ENCODE measurements at regions not wholly inside any gene's neighbourhood (a gene's known extent, or its start where the extent isn't known, plus 50 kb on each side); places are given as distances from the start of the nearest gene placed in this dataset.

GRCh38 chr3:178437236-178437635 lies 99.0 kb upstream of the KCNMB2 start:
- TF ChIP-seq CTCF (IDR thresholded peaks at IDR 0.05): no peak
- TF ChIP-seq EZH2 (IDR thresholded peaks at IDR 0.05; ENCODE audit: borderline replicate concordance, insufficient read depth, low read depth, low read length, poor library complexity, severe bottlenecking): no peak
- Mint-ChIP-seq H3K4me3 (no peak overlapping the region), H3K4me1 (peaks cover 2% of the 10 kb centered on the region), H3K27ac (no peak overlapping the region), H3K27me3 (peaks cover 8% of the 10 kb centered on the region), H3K9me3 (ENCODE audit: insufficient read depth) (no peaks in the 10 kb centered on the region)
- ATAC-seq (ENCODE audit: low read depth) (no peak), DNase-seq (no peak)
- H3K79me2 ChIP-seq (ENCODE audit: control insufficient read depth, insufficient read depth, low read length): no peaks in the 10 kb centered on the region
- no peaks in the 10 kb centered on the region for H3K27me3 ChIP-seq (replicated peaks in 1 of 4; ENCODE audit: control extremely low read depth in 1 of 4, control insufficient read depth in 3 of 4, insufficient read depth in 4 of 4, low read length in 3 of 4)
- no peaks in the 10 kb centered on the region for H3K36me3 ChIP-seq (replicated peaks in 1 of 2; ENCODE audit: control extremely low read depth in 1 of 2, control insufficient read depth in 1 of 2, extremely low read depth in 1 of 2, insufficient read depth in 2 of 2, low read length in 1 of 2)
- no peak overlapping the region for H3K9ac ChIP-seq (ENCODE audit: low read length)
- H3K27ac ChIP-seq (ENCODE audit: low read length in 2 of 2): no peak overlapping the region
- no CpG with 5 or more reads among the region's 5 CpGs for WGBS (ENCODE audit: insufficient coverage)
- no peaks in the 10 kb centered on the region for H3K9me3 ChIP-seq (ENCODE audit: control extremely low read depth in 1 of 3, control insufficient read depth in 2 of 3, insufficient read depth in 1 of 3, low read length in 2 of 3)
- no peaks in the 10 kb centered on the region for H3K4me1 ChIP-seq (ENCODE audit: control insufficient read depth in 2 of 2, insufficient read depth in 2 of 2, low read length in 2 of 2)
- H3K4me3 ChIP-seq (ENCODE audit: control extremely low read depth in 1 of 5, extremely low read depth in 1 of 5, insufficient read depth in 1 of 5, low read depth in 2 of 5, low read length in 4 of 5): no peak overlapping the region
- intact Hi-C loops (cut with micrococcal nuclease): loop anchor here (5.0 kb wide), 1 partner anchor 885 kb away; the partner anchor contains the start of gene ZNF639
- no peak overlapping the region for H2AFZ ChIP-seq (ENCODE audit: insufficient read depth, low read depth, low read length, poor library complexity, severe bottlenecking)
- H4K20me1 ChIP-seq (ENCODE audit: control insufficient read depth, insufficient read depth, low read length, poor library complexity, severe bottlenecking): no peaks in the 10 kb centered on the region
- CTCF ChIA-PET: interaction anchor here (2.9 kb wide), 1 partner anchor 530 kb away, joined by 13 read pairs; no protein-coding TSS in a partner anchor
- no peak overlapping the region for H3K4me2 ChIP-seq (replicated peaks; ENCODE audit: low read depth, low read length, poor library complexity, severe bottlenecking)
- POLR2A ChIA-PET: no interaction called here

DNA sequence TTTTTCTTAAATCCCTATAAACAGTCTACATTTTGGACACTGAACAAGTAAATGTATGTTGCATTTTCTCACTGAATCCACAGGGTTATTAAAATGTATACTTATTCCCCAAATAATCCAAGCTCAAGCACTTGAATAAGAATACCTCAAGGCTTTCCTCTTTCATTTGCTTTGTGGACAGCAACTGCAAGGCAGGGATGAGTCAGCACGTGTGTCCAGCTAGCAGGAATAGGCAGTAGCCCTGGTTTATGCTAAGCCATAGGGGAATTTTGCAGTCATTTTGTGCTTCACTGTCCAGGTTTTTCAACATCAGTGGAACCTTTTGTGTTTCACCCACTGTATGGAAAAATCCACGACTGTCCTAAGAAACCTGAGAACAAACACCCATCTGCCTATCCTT lies 96.7 kb upstream of the KCNMB2 start:
- H3K4me3 Mint-ChIP-seq: no peak overlapping the region
- H3K4me1 Mint-ChIP-seq: peaks cover 2% of the 10 kb centered on the region
- peaks cover 3% of the 10 kb centered on the region for H3K27me3 Mint-ChIP-seq
- no peaks in the 10 kb centered on the region for H3K36me3 ChIP-seq (replicated peaks in 1 of 2; ENCODE audit: control extremely low read depth in 1 of 2, control insufficient read depth in 1 of 2, extremely low read depth in 1 of 2, insufficient read depth in 2 of 2, low read length in 1 of 2)
- no peaks in the 10 kb centered on the region for H3K79me2 ChIP-seq (ENCODE audit: control insufficient read depth, insufficient read depth, low read length)
- no peak overlapping the region for H2AFZ ChIP-seq (ENCODE audit: insufficient read depth, low read depth, low read length, poor library complexity, severe bottlenecking)
- no peak overlapping the region for H3K4me2 ChIP-seq (replicated peaks; ENCODE audit: low read depth, low read length, poor library complexity, severe bottlenecking)
- H3K4me3 ChIP-seq (ENCODE audit: control extremely low read depth in 1 of 5, extremely low read depth in 1 of 5, insufficient read depth in 1 of 5, low read depth in 2 of 5, low read length in 4 of 5): no peak overlapping the region
- H3K4me1 ChIP-seq (ENCODE audit: control insufficient read depth in 2 of 2, insufficient read depth in 2 of 2, low read length in 2 of 2): no peaks in the 10 kb centered on the region
- TF ChIP-seq EZH2 (IDR thresholded peaks at IDR 0.05; ENCODE audit: borderline replicate concordance, insufficient read depth, low read depth, low read length, poor library complexity, severe bottlenecking) (no peak), CTCF (IDR thresholded peaks at IDR 0.05) (no peak)
- POLR2A ChIA-PET: no interaction called here
- ATAC-seq (ENCODE audit: low read depth) (no peak), DNase-seq (no peak)
- H3K9me3 Mint-ChIP-seq (ENCODE audit: insufficient read depth): no peaks in the 10 kb centered on the region
- no peaks in the 10 kb centered on the region for H3K9me3 ChIP-seq (ENCODE audit: control extremely low read depth in 1 of 3, control insufficient read depth in 2 of 3, insufficient read depth in 1 of 3, low read length in 2 of 3)
- CTCF ChIA-PET: no interaction called here
- intact Hi-C loops (cut with micrococcal nuclease): loop anchor here (5.0 kb wide), 1 partner anchor 883 kb away; the partner anchor contains the start of gene ZNF639
- no peak overlapping the region for H3K27ac Mint-ChIP-seq
- 60% methylated on average over 2 of the region's 2 CpGs for WGBS (ENCODE audit: insufficient coverage)
- H4K20me1 ChIP-seq (ENCODE audit: control insufficient read depth, insufficient read depth, low read length, poor library complexity, severe bottlenecking): no peaks in the 10 kb centered on the region
- no peaks in the 10 kb centered on the region for H3K27me3 ChIP-seq (replicated peaks in 1 of 4; ENCODE audit: control extremely low read depth in 1 of 4, control insufficient read depth in 3 of 4, insufficient read depth in 4 of 4, low read length in 3 of 4)
- no peak overlapping the region for H3K9ac ChIP-seq (ENCODE audit: low read length)
- H3K27ac ChIP-seq (ENCODE audit: low read length in 2 of 2): no peak overlapping the region
